SK-N-SH (cell line): ENCODE measurements at regions not wholly inside any gene's neighbourhood (a gene's known extent, or its start where the extent isn't known, plus 50 kb on each side); places are given as distances from the start of the nearest gene placed in this dataset.

Source experiments
- CTCF ChIA-PET: fragments of 300-600, 350-600 bp; formaldehyde crosslinking; extraction: SDS; loops from one replicate; lab custom pipeline; 2021; lab: Yijun Ruan, JAX
- POLR2A ChIA-PET: fragments of 350-600 bp; sonication (Branson Sonifier 250); formaldehyde crosslinking; extraction: SDS; loops from one replicate; lab custom pipeline; 2020; ENCODE audit warnings: antibody characterized with exemption, inconsistent platforms; lab: Yijun Ruan, JAX
- DNase-seq: peaks from one replicate; pipeline ENCODE4 v3.0.0; 2012
- H2AFZ ChIP-seq: fragments of 200-600 bp; sonication (generic); 2 replicates; pipeline ENCODE4 v1.8.1; 2016; ENCODE audit warnings: antibody characterized with exemption, mild to moderate bottlenecking, low read depth
- H3F3A ChIP-seq: fragments of 200-600 bp; sonication (generic); replicated peaks from 2 replicates; pipeline ENCODE3; 2016; ENCODE audit warnings: antibody characterized with exemption, mild to moderate bottlenecking; ENCODE audit not compliant: insufficient read depth
- H3K27ac ChIP-seq, 2 experiments: fragments of 200-500 bp in 1 of 2; fragments of 200-600 bp in 1 of 2; sonication (Bioruptor generic) in 1 of 2; sonication (generic), shearing (Covaris generic) in 1 of 2; 2 replicates each; pipeline versions ENCODE4 v1.5.1 to v1.6.1; 2014 to 2016; ENCODE audit warnings: low read depth in 2 of 2, inconsistent platforms in 1 of 2, low read length in 1 of 2, mild to moderate bottlenecking in 1 of 2, mixed read lengths in 1 of 2
- H3K27me3 ChIP-seq: fragments of 200-600 bp; sonication (generic), shearing (Covaris generic); 2 replicates; pipeline ENCODE4 v1.6.1; 2016; ENCODE audit warnings: mixed run types; ENCODE audit not compliant: insufficient read depth
- H3K36me3 ChIP-seq, 2 experiments: fragments of 200-500 bp in 1 of 2; fragments of 200-600 bp in 1 of 2; sonication (Bioruptor generic) in 1 of 2; sonication (generic) in 1 of 2; replicated peaks in 1 of 2; 2 replicates each; pipeline versions ENCODE3 to v1.5.1; 2014 to 2016; ENCODE audit warnings: low read length in 1 of 2, mild to moderate bottlenecking in 1 of 2; ENCODE audit not compliant: insufficient read depth in 2 of 2, control insufficient read depth in 1 of 2
- H3K4me1 ChIP-seq, 2 experiments: fragments of 200-500 bp in 1 of 2; fragments of 200-600 bp in 1 of 2; sonication (Bioruptor generic) in 1 of 2; sonication (generic), shearing (Covaris generic) in 1 of 2; 2 replicates each; pipeline versions ENCODE4 v1.5.1 to v1.6.1; 2014 to 2016; ENCODE audit warnings: low read depth in 1 of 2, low read length in 1 of 2, mixed run types in 1 of 2; ENCODE audit not compliant: insufficient read depth in 2 of 2, control insufficient read depth in 1 of 2
- H3K4me2 ChIP-seq: fragments of 200-600 bp; sonication (generic), shearing (Covaris generic); 2 replicates; pipeline ENCODE4 v1.6.1; 2017; ENCODE audit warnings: mixed run types
- H3K4me3 ChIP-seq, 2 experiments: fragments of 200-500 bp in 1 of 2; fragments of 200-600 bp in 1 of 2; sonication (Bioruptor generic) in 1 of 2; sonication (generic), shearing (Covaris generic) in 1 of 2; 2 replicates each; pipeline versions ENCODE4 v1.5.1 to v1.8.1; 2014 to 2016; ENCODE audit warnings: low read depth in 2 of 2, inconsistent platforms in 1 of 2, low read length in 1 of 2, mild to moderate bottlenecking in 1 of 2, mixed read lengths in 1 of 2, moderate library complexity in 1 of 2
- H3K79me2 ChIP-seq: fragments of 200-600 bp; sonication (generic); 2 replicates; pipeline ENCODE4 v1.8.1; 2017; ENCODE audit warnings: mild to moderate bottlenecking; ENCODE audit not compliant: insufficient read depth
- H3K9ac ChIP-seq: fragments of 200-600 bp; sonication (generic); 2 replicates; pipeline ENCODE4 v1.6.1; 2017; ENCODE audit warnings: mixed run types
- H3K9me2 ChIP-seq: fragments of 200-600 bp; sonication (generic); 2 replicates; pipeline ENCODE4 v1.6.1; 2017; ENCODE audit warnings: mixed run types
- H3K9me3 ChIP-seq: fragments of 200-600 bp; sonication (generic); 2 replicates; pipeline ENCODE4 v1.6.1; 2017; ENCODE audit warnings: mixed run types, mild to moderate bottlenecking, moderate library complexity
- H4K20me1 ChIP-seq: fragments of 200-600 bp; sonication (generic); 2 replicates; pipeline ENCODE4 v1.6.1; 2017; ENCODE audit warnings: mild to moderate bottlenecking, mixed run types; ENCODE audit not compliant: insufficient read depth
- CHD2 ChIP-seq: fragments of 150-350 bp; IDR thresholded peaks from 2 replicates; pipeline ENCODE4 v1.6.1; 2018; ENCODE audit warnings: low read length; ENCODE audit not compliant: partially characterized antibody
- EP300 ChIP-seq, 2 experiments: IDR thresholded peaks; 2 replicates each; pipeline versions ENCODE4 v1.4.0 to v1.6.1; 2012; ENCODE audit warnings: borderline replicate concordance in 1 of 2, low read depth in 1 of 2, low read length in 1 of 2
- EZH2phosphoT487 ChIP-seq: fragments of 200-600 bp; sonication (generic); IDR thresholded peaks from 2 replicates; pipeline ENCODE4 v1.6.1; 2017; ENCODE audit warnings: low read depth, mixed run types, mild to moderate bottlenecking, antibody characterized with exemption, moderate library complexity, borderline replicate concordance
- FOSL2 ChIP-seq: IDR thresholded peaks from 2 replicates; pipeline ENCODE4 v1.4.0; 2012; ENCODE audit warnings: low read depth, mild to moderate bottlenecking, moderate library complexity, borderline replicate concordance
- FOXJ3 ChIP-seq: sonication (generic); formaldehyde crosslinking; IDR thresholded peaks from 2 replicates; pipeline ENCODE4 v1.5.1; 2020; ENCODE audit warnings: mild to moderate bottlenecking, missing genetic modification reagents
- FOXM1 ChIP-seq: IDR thresholded peaks from 2 replicates; pipeline ENCODE4 v1.4.0; 2012; ENCODE audit warnings: low read depth, mild to moderate bottlenecking
- IRF3 ChIP-seq: fragments of 150-350 bp; IDR thresholded peaks from 2 replicates; pipeline ENCODE4 v1.6.1; 2016; ENCODE audit warnings: mild to moderate bottlenecking, low read depth, low read length
- JUND ChIP-seq: IDR thresholded peaks from 2 replicates; pipeline ENCODE4 v1.4.0; 2012
- MAX ChIP-seq: IDR thresholded peaks from 2 replicates; pipeline ENCODE4 v1.4.0; 2012; ENCODE audit warnings: low read depth
- MXI1 ChIP-seq: IDR thresholded peaks from 2 replicates; pipeline ENCODE4 v1.6.1; 2012; ENCODE audit warnings: mild to moderate bottlenecking, low read depth, low read length, improper control_type of control experiment
- REST ChIP-seq: IDR thresholded peaks from 2 replicates; pipeline ENCODE4 v1.6.1; 2012; ENCODE audit warnings: mild to moderate bottlenecking, low read depth, low read length, moderate library complexity
- RXRA ChIP-seq: IDR thresholded peaks from 2 replicates; pipeline ENCODE4 v1.4.0; 2012; ENCODE audit warnings: low read depth, mild to moderate bottlenecking, borderline replicate concordance
- SIN3A ChIP-seq: IDR thresholded peaks from 2 replicates; pipeline ENCODE4 v1.6.1; 2012; ENCODE audit warnings: low read depth, mild to moderate bottlenecking, low read length, moderate library complexity, borderline replicate concordance
- SMC3 ChIP-seq: IDR thresholded peaks from 2 replicates; pipeline ENCODE4 v1.6.1; 2012; ENCODE audit warnings: low read depth, low read length, improper control_type of control experiment
- TCF12 ChIP-seq: IDR thresholded peaks from 2 replicates; pipeline ENCODE4 v1.4.0; 2012
- WGBS: methylation state at CpG from one replicate; pipeline ENCODE4 v1.1.6; 2017; ENCODE audit warnings: low lambda C conversion rate; 5-methylcytosine and 5-hydroxymethylcytosine counted together

GRCh38 chr20:48196001-48196400 lies 410.7 kb upstream of the SULF2 start:
- H3K27ac ChIP-seq, result no peak overlapping the region
- WGBS, result 69% methylated on average over 5 of the region's 5 CpGs
- H3K9ac ChIP-seq, result no peak overlapping the region
- H2AFZ ChIP-seq, result no peak overlapping the region
- H3K79me2 ChIP-seq, result no peaks in the 10 kb centered on the region
- no peak for DNase-seq
- H3F3A ChIP-seq, result no peaks in the 10 kb centered on the region
- H3K4me2 ChIP-seq, result no peak overlapping the region
- CTCF ChIA-PET, result no interaction called here
- H3K4me1 ChIP-seq, result peaks cover 0 to 2% of the 10 kb centered on the region in 2 experiments; a peak in 1 of 4 replicates
- no peaks in the 10 kb centered on the region for H3K9me2 ChIP-seq
- H3K36me3 ChIP-seq, result no peaks in the 10 kb centered on the region
- no peaks in the 10 kb centered on the region for H3K9me3 ChIP-seq
- no peak for TF ChIP-seq EP300 (IDR thresholded peaks at IDR 0.05; ENCODE audit: borderline replicate concordance in 1 of 2, low read depth in 1 of 2, low read length in 1 of 2)
- TF ChIP-seq MXI1, result no peak
- no peak for TF ChIP-seq FOXJ3 (CRISPR knock-in tag)
- TF ChIP-seq TCF12, result no peak
- no peak for TF ChIP-seq JUND
- TF ChIP-seq CHD2, result no peak
- TF ChIP-seq RXRA, result no peak
- no peak for TF ChIP-seq SIN3A
- TF ChIP-seq MAX, result no peak
- TF ChIP-seq, all 33 proteins: peak for 0
- Histone ChIP-seq H3K27me3 (no peaks in the 10 kb centered on the region), H3K4me3 (no peak overlapping the region), H4K20me1 (no peaks in the 10 kb centered on the region)
- POLR2A ChIA-PET, result no interaction called here

- Histone ChIP-seq H3K27ac (no peak overlapping the region), H3K4me2 (no peak overlapping the region), H3K9me3 (no peaks in the 10 kb centered on the region), H3F3A (no peaks in the 10 kb centered on the region), H3K36me3 (no peaks in the 10 kb centered on the region), H2AFZ (no peak overlapping the region), H3K4me3 (no peak overlapping the region), H3K9ac (no peak overlapping the region), H3K9me2 (no peaks in the 10 kb centered on the region), H4K20me1 (no peaks in the 10 kb centered on the region), H3K27me3 (no peaks in the 10 kb centered on the region)
- WGBS, result 79% methylated on average over 8 of the region's 9 CpGs
- ChIA-PET CTCF (interaction anchor here (0.7 kb wide), 1 partner anchor 409 kb away, joined by 3 read pairs; no protein-coding TSS in a partner anchor), POLR2A (no interaction called here)
- no peak for TF ChIP-seq REST
- TF ChIP-seq FOXM1, result no peak
- TF ChIP-seq SMC3, result no peak
- TF ChIP-seq IRF3, result no peak
- no peak for TF ChIP-seq FOSL2
- no peak for TF ChIP-seq EZH2phosphoT487
- no peak for TF ChIP-seq EP300 (IDR thresholded peaks at IDR 0.05; ENCODE audit: borderline replicate concordance in 1 of 2, low read depth in 1 of 2, low read length in 1 of 2)
- TF ChIP-seq, all 33 proteins: peak for 0
- no peaks in the 10 kb centered on the region for H3K79me2 ChIP-seq
- no peak for DNase-seq
- H3K4me1 ChIP-seq, result peaks cover 0 to 2% of the 10 kb centered on the region in 2 experiments; a peak in 1 of 4 replicates
Observed at GRCh38 chr20:48195121-48195870, 410.0 kb upstream of the SULF2 start.
